ENCODE measurements at regions not wholly inside any gene's neighbourhood (a gene's known extent, or its start where the extent isn't known, plus 50 kb on each side); places are given as distances from the start of the nearest gene placed in this dataset.
"Not testable (repeated sequence)": the region's sequence is repeated elsewhere in the genome, so short reads cannot be mapped to it uniquely, and the experiment has no call there.

DNA sequence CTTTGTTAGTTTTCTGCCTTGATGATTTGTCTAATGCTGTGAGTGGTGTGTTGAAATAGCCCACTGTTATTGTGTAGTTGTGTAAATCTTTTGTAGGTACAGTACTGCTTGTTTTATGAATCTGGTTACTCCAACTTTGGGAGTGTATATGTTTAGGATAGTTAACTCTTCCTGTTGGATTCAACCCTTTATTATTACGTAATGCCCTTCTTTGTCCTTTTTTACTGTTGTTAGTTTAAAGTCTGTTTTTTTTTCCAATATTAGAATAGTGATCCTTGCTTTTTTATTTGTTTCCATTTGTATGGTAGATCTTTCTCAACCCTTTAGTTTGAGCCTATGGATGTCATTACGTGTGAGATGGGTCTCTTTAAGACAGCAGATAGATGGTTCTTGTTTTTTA is 261.5 kb upstream of the CDH2 start:
- ATAC-seq (ENCODE audit: poor library complexity): no peak
- intact Hi-C loops (cut with DNase I): no loop called here
- DNase-seq: no peak

DNA sequence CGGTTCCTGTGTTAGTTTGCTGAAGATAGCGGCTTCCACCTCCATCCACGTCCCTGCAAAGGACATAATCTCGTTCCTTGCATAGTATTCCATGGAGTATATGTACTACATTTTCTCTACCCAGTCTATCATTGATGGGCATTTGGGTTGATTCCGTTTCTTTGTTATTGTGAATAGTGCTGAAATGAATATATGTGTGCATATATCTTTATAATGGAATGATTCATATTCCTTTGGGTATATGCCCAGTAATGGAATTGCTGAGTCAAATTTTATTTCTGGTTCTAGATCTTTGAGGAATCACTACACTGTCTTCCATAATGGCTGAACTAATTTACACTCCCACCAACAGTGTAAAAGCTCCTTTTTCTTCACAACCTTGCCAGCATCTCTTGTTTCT is 255.4 kb upstream of the CDH2 start:
- DNase-seq: no peak
- intact Hi-C loops (cut with DNase I): no loop called here
- no peak for ATAC-seq (ENCODE audit: poor library complexity)

DNA sequence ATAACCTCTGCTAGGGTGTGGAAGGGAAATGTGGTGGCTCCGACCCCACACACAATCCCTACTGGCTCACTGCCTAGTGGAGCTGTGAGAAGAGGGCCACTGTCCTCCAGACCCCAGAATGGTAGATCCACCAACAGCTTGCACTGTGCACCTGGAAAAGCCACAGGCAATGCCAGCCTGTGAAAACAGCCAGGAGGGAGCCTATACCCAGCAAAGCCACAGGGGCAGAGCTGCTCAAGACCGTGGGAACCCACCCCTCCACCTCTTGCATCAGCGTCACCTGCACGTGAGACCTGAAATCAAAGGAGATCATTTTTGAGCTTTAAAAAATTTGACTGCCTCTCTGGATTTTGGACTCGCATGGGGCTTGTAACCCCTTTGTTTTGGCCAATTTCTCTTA is 249.0 kb upstream of the CDH2 start:
- DNase-seq (no peak), ATAC-seq (ENCODE audit: poor library complexity) (no peak)
- intact Hi-C loops (cut with DNase I): no loop called here

DNA sequence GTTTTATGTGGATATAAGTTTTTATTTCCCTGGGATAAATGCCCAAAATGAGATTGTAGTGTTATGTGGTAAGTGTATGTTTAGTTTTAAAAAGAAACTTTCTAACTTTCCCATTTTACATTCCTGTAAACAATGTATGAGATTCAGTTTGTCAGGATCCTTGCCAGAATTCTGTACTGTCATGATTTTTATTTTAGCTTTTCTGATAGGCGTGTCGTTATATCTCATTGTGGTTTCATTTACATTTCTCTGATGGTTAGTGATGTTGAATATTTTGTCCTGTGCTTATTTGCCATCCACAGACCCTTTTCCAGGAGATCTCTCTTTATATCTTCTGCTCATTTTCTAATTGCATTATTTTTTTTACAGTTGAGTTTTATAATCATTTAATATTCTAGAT is 245.6 kb upstream of the CDH2 start:
- intact Hi-C loops (cut with DNase I): no loop called here
- ATAC-seq (ENCODE audit: poor library complexity): no peak
- DNase-seq: no peak

GRCh38 chr18:28421950-28422349 is 245.0 kb upstream of the CDH2 start:
- DNase-seq; ATAC-seq (ENCODE audit: poor library complexity); intact Hi-C loops (cut with DNase I): not testable (repeated sequence)

DNA sequence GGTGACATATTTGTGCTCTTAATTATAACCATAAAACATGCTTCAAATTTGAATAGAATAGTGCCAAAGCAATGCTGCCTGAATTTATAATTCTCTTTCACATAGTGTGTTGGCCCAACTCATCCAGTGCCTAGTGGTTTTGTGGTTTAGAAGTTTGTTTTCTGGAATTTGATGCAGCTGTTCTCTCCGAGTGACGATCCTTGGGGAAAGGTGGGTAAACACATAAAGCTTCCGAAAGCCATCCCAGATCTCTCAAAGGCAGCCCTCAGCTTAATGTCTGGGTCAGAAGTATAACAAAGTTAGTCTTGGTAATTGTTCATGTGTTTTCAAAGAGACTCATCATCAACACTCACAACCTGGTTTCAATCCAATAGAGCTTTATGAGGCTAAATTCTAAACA is 235.6 kb upstream of the CDH2 start:
- ATAC-seq (ENCODE audit: poor library complexity) (no peak), DNase-seq (no peak)
- intact Hi-C loops (cut with DNase I): no loop called here

DNA sequence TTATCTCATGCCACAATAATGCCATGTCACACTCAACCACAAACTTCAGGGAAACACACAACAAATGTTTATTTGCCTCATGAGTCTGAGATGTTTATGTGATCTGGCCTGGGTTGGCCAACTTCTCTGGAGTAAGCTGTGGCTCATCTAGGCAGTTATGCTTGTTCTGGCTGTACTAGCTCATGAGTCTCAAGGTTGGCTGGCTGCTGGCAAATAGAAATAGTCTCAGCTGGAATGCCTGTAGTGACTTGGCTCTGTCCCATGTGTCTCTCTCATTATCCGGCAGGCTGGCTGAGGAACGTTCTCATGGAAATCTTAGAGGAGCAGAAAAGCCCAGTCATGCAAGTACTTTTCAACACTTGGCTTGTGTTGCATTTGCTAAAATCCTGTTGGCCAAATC is 234.9 kb upstream of the CDH2 start:
- ATAC-seq (ENCODE audit: poor library complexity) (peak; percentile 97), DNase-seq (peak; percentile 41)
- intact Hi-C loops (cut with DNase I): no loop called here

GRCh38 chr18:28409811-28410210 is 232.9 kb upstream of the CDH2 start:
- no peak for DNase-seq
- intact Hi-C loops (cut with DNase I): no loop called here
- no peak for ATAC-seq (ENCODE audit: poor library complexity)

DNA sequence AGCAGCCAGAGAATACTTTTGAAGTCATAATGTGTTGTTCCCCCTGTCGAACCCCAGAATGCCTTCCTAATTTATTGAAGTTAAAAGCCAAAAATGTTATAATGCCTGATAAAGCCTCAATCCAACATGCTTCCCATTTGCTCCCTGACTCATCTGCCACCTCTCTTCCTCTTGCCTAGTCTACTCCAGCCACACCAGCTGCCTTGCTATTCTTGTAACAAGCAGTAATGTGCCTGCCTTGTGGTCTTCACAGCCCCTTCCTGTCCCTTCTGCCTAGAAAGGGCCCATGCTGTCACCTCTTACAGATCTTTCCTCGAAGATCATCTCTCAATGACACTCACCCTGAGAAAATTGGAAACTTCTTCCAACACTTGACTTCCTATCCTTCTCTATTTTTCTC is 231.6 kb upstream of the CDH2 start:
- ATAC-seq (ENCODE audit: poor library complexity): no peak
- intact Hi-C loops (cut with DNase I): no loop called here
- no peak for DNase-seq

- ATAC-seq (ENCODE audit: poor library complexity) (no peak), DNase-seq (no peak)
- intact Hi-C loops (cut with DNase I): no loop called here
Measured at GRCh38 chr18:28407681-28408080, 230.8 kb upstream of the CDH2 start.

DNA sequence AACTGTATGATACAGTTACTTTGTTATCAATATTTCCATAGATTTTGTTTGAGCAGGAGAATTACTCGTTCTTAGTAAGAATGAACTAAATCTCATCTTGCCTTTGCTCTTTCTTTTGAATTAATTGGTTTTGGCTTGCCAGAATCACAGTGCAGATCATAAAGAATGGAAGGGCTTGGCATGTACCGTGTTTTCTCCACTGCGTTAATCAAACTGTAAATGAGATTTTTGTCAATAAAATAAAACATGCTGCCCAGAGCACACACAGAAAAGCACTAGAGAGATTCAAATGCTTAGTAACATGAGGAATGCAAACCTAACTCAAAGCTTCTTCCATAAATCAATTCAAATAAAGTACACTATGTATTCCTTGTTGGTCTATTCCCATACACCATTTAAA is 229.6 kb upstream of the CDH2 start:
- ATAC-seq (ENCODE audit: poor library complexity) (no peak), DNase-seq (no peak)
- intact Hi-C loops (cut with DNase I): no loop called here

- intact Hi-C loops (cut with DNase I): no loop called here
- ATAC-seq (ENCODE audit: poor library complexity) (no peak), DNase-seq (no peak)
Measured at GRCh38 chr18:28404694-28405093, 227.8 kb upstream of the CDH2 start.

- DNase-seq: no peak
- no peak for ATAC-seq (ENCODE audit: poor library complexity)
- intact Hi-C loops (cut with DNase I): no loop called here
Measured at GRCh38 chr18:28399781-28400362, 222.9 kb upstream of the CDH2 start.

DNA sequence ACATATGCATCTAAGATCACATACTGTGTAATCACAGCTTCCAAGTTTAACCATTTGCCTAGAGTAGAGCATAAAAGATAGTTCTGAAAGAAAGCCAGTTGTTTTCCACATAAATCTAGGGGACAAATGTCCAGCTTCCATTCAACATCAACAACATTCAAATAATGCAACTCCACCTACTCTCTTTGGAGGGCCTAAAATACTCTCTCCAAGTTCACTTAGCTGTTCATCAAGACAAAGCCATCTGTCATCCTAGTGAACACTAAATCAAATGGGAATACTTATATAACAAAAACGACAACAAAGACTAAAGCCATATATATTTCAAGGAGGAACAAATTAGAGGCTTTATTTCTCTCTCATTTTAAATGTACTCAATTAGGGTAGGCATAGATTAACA is 221.5 kb upstream of the CDH2 start:
- ATAC-seq (ENCODE audit: poor library complexity) (no peak), DNase-seq (no peak)
- intact Hi-C loops (cut with DNase I): no loop called here

- ATAC-seq (ENCODE audit: poor library complexity) (no peak), DNase-seq (no peak)
- intact Hi-C loops (cut with DNase I): no loop called here
Measured at GRCh38 chr18:28390022-28390421, 213.1 kb upstream of the CDH2 start.

GRCh38 chr18:28382215-28382879 is 205.4 kb upstream of the CDH2 start:
- intact Hi-C loops (cut with DNase I): no loop called here

DNA sequence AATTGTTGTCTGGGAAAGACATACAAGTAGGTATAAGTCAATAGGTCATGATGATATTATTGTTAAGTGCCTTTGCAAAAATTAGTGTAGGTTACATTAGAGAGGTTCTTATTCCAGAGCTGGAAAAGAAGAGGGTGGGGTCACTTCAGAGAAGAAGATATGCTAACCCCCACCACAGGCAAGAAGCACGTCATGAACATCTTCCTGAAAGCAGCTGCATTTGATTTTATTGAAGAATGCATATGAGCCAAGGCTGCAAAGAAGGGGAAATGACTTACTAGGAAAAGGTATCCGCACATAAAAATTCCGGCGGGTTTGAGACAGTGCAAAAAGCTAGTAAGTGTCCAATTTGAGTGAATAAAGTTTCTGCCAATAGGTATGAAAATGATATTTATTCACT is 195.3 kb upstream of the CDH2 start:
- no peak for DNase-seq
- no peak for ATAC-seq (ENCODE audit: poor library complexity)
- intact Hi-C loops (cut with DNase I): no loop called here

More at GRCh38 chr18:28382215-28382879, 205.4 kb upstream of the CDH2 start:
- DNase-seq: no peak
- no peak for ATAC-seq (ENCODE audit: poor library complexity)

GRCh38 chr18:28366676-28367075 is 189.7 kb upstream of the CDH2 start:
- DNase-seq (no peak), ATAC-seq (ENCODE audit: poor library complexity) (no peak)
- intact Hi-C loops (cut with DNase I): no loop called here

DNA sequence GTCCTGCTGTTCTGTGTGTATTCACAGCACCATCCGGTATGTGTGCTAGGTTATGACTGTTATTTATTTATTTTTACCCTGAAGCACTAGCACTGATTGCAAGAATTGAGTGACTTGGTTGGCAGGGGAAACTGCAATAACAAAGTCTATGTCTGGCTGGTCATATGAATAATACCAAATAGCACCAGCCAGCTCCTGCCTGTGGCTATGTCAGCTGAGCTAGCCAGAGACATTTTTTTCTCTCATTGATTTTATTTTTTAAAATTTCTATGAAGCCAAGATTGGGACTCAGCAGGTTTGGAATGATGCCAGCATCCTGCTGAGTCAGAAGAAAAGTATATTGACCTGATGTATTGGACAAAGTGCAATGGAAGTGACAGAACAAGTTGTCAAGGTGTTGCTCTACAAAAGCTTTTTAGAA is 188.5 kb upstream of the CDH2 start:
- DNase-seq (no peak), ATAC-seq (ENCODE audit: poor library complexity) (peak; percentile 45)
- intact Hi-C loops (cut with DNase I): no loop called here

GRCh38 chr18:28363124-28363523 is 186.2 kb upstream of the CDH2 start:
- no peak for DNase-seq
- intact Hi-C loops (cut with DNase I): no loop called here
- ATAC-seq (ENCODE audit: poor library complexity): no peak

DNA sequence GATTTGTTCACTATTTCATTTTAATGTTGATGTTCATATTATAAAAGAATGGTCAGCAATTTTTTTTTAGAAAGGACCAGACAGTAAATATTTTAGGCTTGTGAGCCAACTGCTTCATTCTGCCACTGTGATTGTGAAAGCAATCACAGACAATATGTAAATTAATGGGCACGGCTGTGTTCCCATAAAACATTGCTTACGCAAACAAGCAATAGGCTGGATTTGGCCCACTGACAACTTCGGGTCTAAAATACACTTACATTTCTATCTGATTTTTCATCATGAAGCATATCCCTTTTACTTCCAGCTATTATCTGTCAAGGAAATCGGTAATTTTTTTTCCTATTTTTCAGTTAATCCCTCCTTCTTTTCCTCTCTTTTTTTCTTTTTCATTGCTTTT is 182.2 kb upstream of the CDH2 start:
- ATAC-seq (ENCODE audit: poor library complexity) (no peak), DNase-seq (no peak)
- intact Hi-C loops (cut with DNase I): no loop called here

All from Right ventricle myocardium superior (tissue), 1 donor.